G401 (cell line): ENCODE measurements at regions not wholly inside any gene's neighbourhood (a gene's known extent, or its start where the extent isn't known, plus 50 kb on each side); places are given as distances from the start of the nearest gene placed in this dataset.
"Not testable (repeated sequence)": the region's sequence is repeated elsewhere in the genome, so short reads cannot be mapped to it uniquely, and the experiment has no call there.

ENCODE experiments used
- DNase-seq: peaks from one replicate; pipeline ENCODE4 v3.0.0-alpha.2; 2015; ENCODE audit warnings: low spot score
- in situ Hi-C: cut with HindIII; loops from 2 replicates; pipeline ENCODE4 v1.10.0; 2016; ENCODE audit warnings: low sequenced_read_pairs, mixed read lengths

GRCh38 chr22:18731075-18731666, 119.5 kb upstream of the RIMBP3 start:
- in situ Hi-C loops: no loop called here
- DNase-seq: no peak

- DNase-seq: peak; percentile 84
- in situ Hi-C loops: not testable (repeated sequence)
Measured at GRCh38 chr22:18730410-18730809, 118.7 kb upstream of the RIMBP3 start.
